A673 (cell line): ENCODE measurements at regions not wholly inside any gene's neighbourhood (a gene's known extent, or its start where the extent isn't known, plus 50 kb on each side); places are given as distances from the start of the nearest gene placed in this dataset.

ENCODE experiments used
- BruUV-seq: library from RNA; stranded (reverse); fragments of 400-500 nt; replicated peaks from 2 replicates; lab custom pipeline; 2021; lab: Mats Ljungman, UMichigan
- CTCF ChIA-PET: fragments of 300-600 bp; sonication (Branson Sonifier 250); formaldehyde crosslinking; loops from one replicate; lab custom pipeline; 2022; ENCODE audit warnings: antibody characterized with exemption; lab: Charles Lee
- POLR2A ChIA-PET: fragments of 300-600 bp; sonication (Branson Sonifier 250); formaldehyde crosslinking; loops from one replicate; lab custom pipeline; 2022; ENCODE audit warnings: antibody characterized with exemption; ENCODE audit not compliant: low non-redundant PET; lab: Charles Lee
- DNase-seq: peaks from one replicate; pipeline ENCODE4 v3.0.0-alpha.2; 2015; ENCODE audit warnings: low spot score
- H3K27ac ChIP-seq: fragments of 200-600 bp; sonication (generic); 2 replicates; pipeline ENCODE4 v1.5.1; 2016; ENCODE audit warnings: mixed run types, low read depth, mild to moderate bottlenecking, mixed read lengths, antibody characterized with exemption, low read length; ENCODE audit not compliant: poor library complexity, severe bottlenecking
- H3K27me3 ChIP-seq: fragments of 200-600 bp; sonication (generic); replicated peaks from 2 replicates; pipeline ENCODE4 v1.6.1; 2017; ENCODE audit warnings: mixed run types, low read depth, mild to moderate bottlenecking, mixed read lengths, antibody characterized with exemption, low read length; ENCODE audit not compliant: insufficient read depth, poor library complexity
- H3K36me3 ChIP-seq: fragments of 200-600 bp; sonication (generic); 2 replicates; pipeline ENCODE4 v1.6.1; 2016; ENCODE audit warnings: mixed run types, mild to moderate bottlenecking, mixed read lengths, antibody characterized with exemption, low read length; ENCODE audit not compliant: insufficient read depth, poor library complexity, severe bottlenecking
- H3K4me1 ChIP-seq: fragments of 200-600 bp; sonication (generic); 2 replicates; pipeline ENCODE4 v1.6.1; 2017; ENCODE audit warnings: mixed run types, mild to moderate bottlenecking, mixed read lengths, antibody characterized with exemption, low read length; ENCODE audit not compliant: insufficient read depth, poor library complexity, severe bottlenecking
- H3K4me3 ChIP-seq: fragments of 200-600 bp; sonication (generic); 2 replicates; pipeline ENCODE4 v1.5.1; 2016; ENCODE audit warnings: low read depth, mixed run types, mild to moderate bottlenecking, mixed read lengths, low read length; ENCODE audit not compliant: poor library complexity, severe bottlenecking
- H3K9me3 ChIP-seq: fragments of 200-600 bp; sonication (generic); 2 replicates; pipeline ENCODE4 v1.6.1; 2016; ENCODE audit warnings: mixed run types, low read depth, mild to moderate bottlenecking, mixed read lengths, antibody characterized with exemption, low read length; ENCODE audit not compliant: poor library complexity, severe bottlenecking
- EZH2 ChIP-seq: fragments of 200-600 bp; sonication (generic); IDR thresholded peaks from 2 replicates; pipeline ENCODE4 v1.6.1; 2017; ENCODE audit warnings: borderline replicate concordance, low read depth, mild to moderate bottlenecking, mixed read lengths, antibody characterized with exemption, low read length; ENCODE audit not compliant: poor library complexity, severe bottlenecking
- intact Hi-C: fragments of 100-400 bp; cut with micrococcal nuclease; formaldehyde crosslinking; loops from one replicate; pipeline ENCODE4 v1.10.0; 2022; ENCODE audit not compliant: unreplicated experiment
- TF ChIP-seq, protein P1 (sequence below): fragments of 300-800, 200-600 bp; sonication (generic); conservative IDR thresholded peaks from 2 replicates; pipeline ENCODE4 v1.5.1; 2017; ENCODE audit warnings: low read depth, mild to moderate bottlenecking, antibody characterized with exemption, low read length, moderate library complexity, mixed read lengths

DNA sequence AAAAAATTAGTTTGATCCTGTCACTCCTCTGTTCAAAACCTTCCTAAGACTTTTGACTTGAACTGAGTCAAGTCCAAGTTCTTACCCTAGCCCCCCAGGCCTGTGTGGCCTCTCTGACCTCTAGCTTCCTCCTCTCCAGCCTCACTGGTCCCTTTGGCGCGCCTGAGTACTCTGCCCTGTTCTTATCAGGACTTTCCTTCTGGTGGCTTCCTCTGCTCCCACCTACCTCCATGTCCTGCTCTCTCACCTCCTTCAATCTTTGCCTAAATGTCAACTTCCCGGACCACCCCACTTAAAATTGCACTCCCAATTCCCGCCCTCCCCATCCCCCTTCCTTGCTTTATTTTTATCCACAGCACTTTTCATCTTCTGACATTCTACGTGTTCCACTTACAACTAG is 526.1 kb upstream of the KLF4 start:
- no peak overlapping the region for H3K27ac ChIP-seq
- H3K36me3 ChIP-seq = no peaks in the 10 kb centered on the region
- POLR2A ChIA-PET = no interaction called here
- no peak for TF ChIP-seq EZH2
- TF ChIP-seq, protein P1, sequence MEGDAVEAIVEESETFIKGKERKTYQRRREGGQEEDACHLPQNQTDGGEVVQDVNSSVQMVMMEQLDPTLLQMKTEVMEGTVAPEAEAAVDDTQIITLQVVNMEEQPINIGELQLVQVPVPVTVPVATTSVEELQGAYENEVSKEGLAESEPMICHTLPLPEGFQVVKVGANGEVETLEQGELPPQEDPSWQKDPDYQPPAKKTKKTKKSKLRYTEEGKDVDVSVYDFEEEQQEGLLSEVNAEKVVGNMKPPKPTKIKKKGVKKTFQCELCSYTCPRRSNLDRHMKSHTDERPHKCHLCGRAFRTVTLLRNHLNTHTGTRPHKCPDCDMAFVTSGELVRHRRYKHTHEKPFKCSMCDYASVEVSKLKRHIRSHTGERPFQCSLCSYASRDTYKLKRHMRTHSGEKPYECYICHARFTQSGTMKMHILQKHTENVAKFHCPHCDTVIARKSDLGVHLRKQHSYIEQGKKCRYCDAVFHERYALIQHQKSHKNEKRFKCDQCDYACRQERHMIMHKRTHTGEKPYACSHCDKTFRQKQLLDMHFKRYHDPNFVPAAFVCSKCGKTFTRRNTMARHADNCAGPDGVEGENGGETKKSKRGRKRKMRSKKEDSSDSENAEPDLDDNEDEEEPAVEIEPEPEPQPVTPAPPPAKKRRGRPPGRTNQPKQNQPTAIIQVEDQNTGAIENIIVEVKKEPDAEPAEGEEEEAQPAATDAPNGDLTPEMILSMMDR = no peak
- BruUV-seq = no TSS peak
- no peaks in the 10 kb centered on the region for H3K27me3 ChIP-seq
- intact Hi-C loops = no loop called here
- DNase-seq = no peak
- no peak overlapping the region for H3K4me3 ChIP-seq
- H3K9me3 ChIP-seq = peaks cover 6% of the 10 kb centered on the region
- CTCF ChIA-PET = no interaction called here
- no peaks in the 10 kb centered on the region for H3K4me1 ChIP-seq

DNA sequence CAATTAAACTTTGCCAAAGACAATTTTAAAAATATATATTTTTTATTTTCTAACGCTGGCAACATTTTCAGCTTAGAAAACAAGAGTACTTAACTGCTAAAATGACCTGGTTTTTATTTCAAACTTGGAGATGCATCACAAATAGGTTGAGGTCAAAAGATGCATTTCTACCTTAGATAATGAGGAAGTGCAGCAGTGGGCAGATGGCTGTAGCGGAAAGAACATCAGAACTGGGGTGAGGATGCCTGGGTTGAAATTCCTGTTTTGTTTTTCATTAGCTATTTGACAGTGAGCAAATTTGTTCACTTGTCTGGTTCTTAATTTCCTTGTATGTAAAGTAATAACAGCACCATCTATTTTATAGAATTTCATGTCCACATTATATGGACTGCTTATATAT is 524.8 kb upstream of the KLF4 start:
- no peak overlapping the region for H3K27ac ChIP-seq
- ChIA-PET CTCF (no interaction called here), POLR2A (no interaction called here)
- no peak overlapping the region for H3K4me3 ChIP-seq
- no peaks in the 10 kb centered on the region for H3K27me3 ChIP-seq
- H3K9me3 ChIP-seq = peaks cover 5% of the 10 kb centered on the region
- H3K36me3 ChIP-seq = no peaks in the 10 kb centered on the region
- TF ChIP-seq, protein P1 = no peak
- TF ChIP-seq EZH2 = no peak
- no TSS peak for BruUV-seq
- intact Hi-C loops = no loop called here
- no peak for DNase-seq
- no peaks in the 10 kb centered on the region for H3K4me1 ChIP-seq

DNA sequence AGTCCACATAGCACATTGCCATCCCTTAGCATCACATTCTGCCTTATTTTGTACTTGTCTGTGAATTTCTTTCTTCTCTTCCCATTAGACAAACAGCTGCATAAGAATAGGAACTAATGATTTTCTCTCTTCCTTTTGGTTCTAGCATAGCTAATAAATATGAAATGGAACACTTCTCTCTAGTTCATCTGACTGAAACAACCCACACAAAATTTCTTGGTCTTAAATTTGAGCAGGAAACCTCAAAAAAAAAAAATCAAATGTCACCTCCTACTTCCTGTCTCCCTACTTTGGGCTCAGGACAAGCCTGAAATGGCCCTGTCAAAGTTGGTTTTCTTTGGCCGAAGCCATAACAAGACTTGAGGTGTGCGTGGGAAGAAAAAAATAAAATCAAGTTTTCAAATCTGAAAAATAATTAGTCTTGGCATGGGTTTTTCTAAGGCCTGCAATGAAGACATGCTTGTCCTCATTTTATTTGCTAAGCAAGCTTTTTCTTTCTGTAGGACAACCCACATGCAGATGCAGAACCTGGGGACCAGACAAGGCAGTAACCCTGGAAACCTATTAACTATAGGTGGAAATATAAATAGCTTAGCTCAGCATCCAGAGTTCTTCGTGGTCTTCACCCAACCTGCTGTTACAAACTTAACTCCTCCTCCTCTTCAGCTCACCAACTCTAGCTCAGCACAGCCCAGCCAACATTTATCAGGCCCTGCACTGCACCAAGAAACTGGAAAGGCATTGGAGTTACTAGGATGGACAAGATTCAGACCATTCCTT is 523.5 kb upstream of the KLF4 start:
- Histone ChIP-seq H3K27ac (no peak overlapping the region), H3K27me3 (no peaks in the 10 kb centered on the region), H3K4me3 (no peak overlapping the region), H3K36me3 (no peaks in the 10 kb centered on the region), H3K9me3 (no peaks in the 10 kb centered on the region), H3K4me1 (no peaks in the 10 kb centered on the region)
- ChIA-PET POLR2A (no interaction called here), CTCF (no interaction called here)
- TF ChIP-seq, protein P1 = no peak
- no peak for TF ChIP-seq EZH2
- intact Hi-C loops = no loop called here
- DNase-seq = no peak
- BruUV-seq = no TSS peak
